NCI-H1092 (cell line): ENCODE measurements at regions not wholly inside any gene's neighbourhood (a gene's known extent, or its start where the extent isn't known, plus 50 kb on each side); places are given as distances from the start of the nearest gene placed in this dataset.

Source experiments
- DNase-seq: peaks from one replicate; lab custom pipeline; 2025; lab: John Stamatoyannopoulos, UW

- no peak for DNase-seq
Observed at GRCh38 chr6:40194447-40195170, 260.3 kb upstream of the MOCS1 start.

- DNase-seq = no peak
Observed at GRCh38 chr6:40192516-40192915, 258.3 kb upstream of the MOCS1 start.

- DNase-seq = no peak
Observed at GRCh38 chr6:40188931-40189330, 254.7 kb upstream of the MOCS1 start.

GRCh38 chr6:40187535-40188144 is 253.4 kb upstream of the MOCS1 start:
- no peak for DNase-seq

GRCh38 chr6:40185486-40185885 is 251.2 kb upstream of the MOCS1 start:
- DNase-seq = no peak

GRCh38 chr6:40183902-40184301 is 249.6 kb upstream of the MOCS1 start:
- DNase-seq = no peak

GRCh38 chr6:40181367-40181766 is 247.1 kb upstream of the MOCS1 start:
- no peak for DNase-seq

GRCh38 chr6:40180271-40180670 is 246.0 kb upstream of the MOCS1 start:
- no peak for DNase-seq

- DNase-seq = no peak
Observed at GRCh38 chr6:40179496-40179895, 245.2 kb upstream of the MOCS1 start.

- no peak for DNase-seq
Observed at GRCh38 chr6:40177598-40177997, 243.3 kb upstream of the MOCS1 start.

- DNase-seq = no peak
Observed at GRCh38 chr6:40176152-40176551, 241.9 kb upstream of the MOCS1 start.

GRCh38 chr6:40172272-40172671 is 238.0 kb upstream of the MOCS1 start:
- DNase-seq = no peak

GRCh38 chr6:40171343-40171742 is 237.1 kb upstream of the MOCS1 start:
- no peak for DNase-seq

GRCh38 chr6:40170856-40171255 is 236.6 kb upstream of the MOCS1 start:
- DNase-seq = no peak

- no peak for DNase-seq
Observed at GRCh38 chr6:40169878-40170277, 235.6 kb upstream of the MOCS1 start.

- DNase-seq = no peak
Observed at GRCh38 chr6:40166963-40167362, 232.7 kb upstream of the MOCS1 start.

- no peak for DNase-seq
Observed at GRCh38 chr6:40165036-40165709, 230.9 kb upstream of the MOCS1 start.

GRCh38 chr6:40164345-40164755 is 230.1 kb upstream of the MOCS1 start:
- no peak for DNase-seq

- DNase-seq = no peak
Observed at GRCh38 chr6:40163924-40164323, 229.7 kb upstream of the MOCS1 start.

- no peak for DNase-seq
Observed at GRCh38 chr6:40162074-40162473, 227.8 kb upstream of the MOCS1 start.

GRCh38 chr6:40160826-40161225 is 226.6 kb upstream of the MOCS1 start:
- no peak for DNase-seq

GRCh38 chr6:40159865-40160264 is 225.6 kb upstream of the MOCS1 start:
- no peak for DNase-seq

- no peak for DNase-seq
Observed at GRCh38 chr6:40152701-40153436, 218.6 kb upstream of the MOCS1 start.
